ENCODE measurements at regions not wholly inside any gene's neighbourhood (a gene's known extent, or its start where the extent isn't known, plus 50 kb on each side); places are given as distances from the start of the nearest gene placed in this dataset.

DNA sequence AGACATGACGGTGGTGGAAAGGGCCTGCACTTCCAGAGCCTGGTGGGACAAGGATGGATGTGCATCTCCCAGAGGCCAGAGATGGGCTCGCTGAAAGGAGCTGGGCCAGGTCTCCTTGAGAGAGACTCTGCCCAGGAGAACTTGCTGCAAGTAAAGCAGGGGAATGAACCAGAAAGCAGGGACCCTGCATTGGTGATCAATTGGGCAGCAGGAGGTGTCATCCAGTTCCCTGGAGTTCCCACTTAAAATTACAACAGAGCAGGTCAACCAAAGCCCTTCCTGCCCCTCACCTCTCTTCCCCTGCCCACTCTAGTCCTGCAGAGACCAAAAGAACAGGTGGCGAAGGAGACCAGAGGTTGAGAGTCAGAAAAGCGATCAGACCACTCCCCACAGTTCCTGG, 69.7 kb upstream of the CAB39 start:
- TF ChIP-seq CTCF (IDR thresholded peaks at IDR 0.05; ENCODE audit: extremely low read depth in 1 of 2, insufficient read depth in 1 of 2, low read depth in 1 of 2, low read length in 2 of 2) (no peak), POLR2AphosphoS5 (IDR thresholded peaks at IDR 0.05; ENCODE audit: insufficient read depth, low read depth, low read length) (no peak)
